ENCODE measurements at regions not wholly inside any gene's neighbourhood (a gene's known extent, or its start where the extent isn't known, plus 50 kb on each side); places are given as distances from the start of the nearest gene placed in this dataset.

DNA sequence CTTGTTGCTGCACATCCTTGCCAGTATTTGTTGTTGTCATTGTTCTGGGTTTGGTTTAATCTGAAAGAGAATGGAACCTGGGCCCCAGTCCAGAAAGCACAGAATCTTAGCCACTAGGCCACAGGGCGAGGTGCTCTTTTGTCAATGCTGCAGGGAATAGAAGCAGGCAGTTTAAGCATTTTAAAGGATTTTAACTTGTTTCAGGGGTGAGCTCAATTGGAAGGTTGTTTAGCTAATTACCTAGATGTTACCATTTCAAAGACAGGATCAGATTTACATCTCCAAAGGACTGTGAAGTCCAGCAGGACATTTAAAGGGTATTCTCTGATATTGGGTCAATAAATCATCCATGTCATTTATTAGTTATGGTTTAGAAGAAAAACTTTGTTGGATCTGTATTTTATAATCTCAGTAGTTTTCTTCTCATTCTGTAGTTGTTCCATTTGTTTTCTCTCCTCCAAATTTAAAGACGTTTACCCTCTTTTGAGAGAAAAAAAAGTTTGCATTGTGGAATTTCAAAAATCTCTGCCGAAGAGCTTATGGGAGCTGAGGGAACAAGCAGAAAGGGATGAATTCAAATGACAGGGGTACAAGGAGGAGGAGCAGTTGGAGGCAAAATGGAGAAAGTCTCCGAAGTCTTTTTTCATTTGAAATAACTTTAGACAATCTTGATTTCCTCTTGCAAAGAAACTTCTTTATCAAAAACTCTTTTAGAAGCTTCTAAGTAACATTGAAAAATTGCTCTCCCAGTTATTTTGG lies 57.5 kb upstream of the FAM47C start:
- no peak for DNase-seq

DNA sequence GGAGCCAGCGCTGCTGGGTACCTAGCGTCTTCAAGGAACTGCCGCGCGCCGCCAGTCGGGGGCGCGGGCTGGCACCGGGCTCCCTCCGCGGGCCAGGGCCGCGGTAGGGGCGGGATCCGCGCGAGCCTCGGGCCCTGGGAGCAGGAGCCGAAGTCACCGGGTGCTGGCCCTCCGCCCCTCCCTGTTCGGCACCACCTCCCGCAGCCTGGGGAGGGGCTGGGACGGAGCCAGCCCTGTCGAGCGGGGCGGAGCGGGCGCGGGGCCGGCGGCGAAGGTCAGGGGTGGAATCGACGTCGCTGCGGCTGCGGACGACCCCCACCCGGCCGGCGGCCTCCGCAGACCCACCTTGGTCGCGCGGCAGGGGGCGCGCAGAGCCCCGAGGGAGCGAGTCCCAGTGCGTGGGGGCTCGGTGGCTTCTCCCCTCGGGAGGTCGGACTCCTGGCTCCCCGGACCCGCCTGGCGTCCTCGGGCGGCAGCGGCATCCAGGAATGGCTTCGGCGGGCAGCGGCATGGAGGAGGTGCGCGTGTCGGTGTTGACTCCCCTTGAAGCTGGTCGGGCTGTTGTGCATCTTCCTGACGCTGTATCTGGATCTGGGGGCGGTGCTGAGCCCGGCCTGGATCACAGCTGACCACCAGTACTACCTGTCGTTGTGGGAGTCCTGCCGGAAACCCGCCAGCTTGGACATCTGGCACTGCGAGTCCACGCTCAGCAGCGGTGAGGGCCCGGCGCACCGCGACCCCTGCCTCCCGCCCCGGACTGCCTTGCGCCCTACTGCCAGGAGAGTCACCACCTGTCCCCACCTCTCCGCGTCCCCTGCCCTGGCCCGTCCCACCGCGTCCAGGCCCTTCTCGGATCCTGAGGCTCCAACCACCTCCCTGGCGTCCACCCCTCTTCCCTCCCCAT lies 50.5 kb upstream of the FAM47C start:
- peak; percentile 10 for DNase-seq
